Body of pancreas (tissue), 4 donors: ENCODE measurements at regions not wholly inside any gene's neighbourhood (a gene's known extent, or its start where the extent isn't known, plus 50 kb on each side); places are given as distances from the start of the nearest gene placed in this dataset.

Experiments
- ATAC-seq: fragments of 150-250 bp; one replicate; pipeline ENCODE4 v1.9.1; 2016
- DNase-seq, 4 donors: peaks; one replicate each; pipeline ENCODE4 v3.0.0-alpha.2; 2019
- H3K27ac ChIP-seq, 4 donors: fragments of 200-600 bp; sonication (generic); 1 replicate in 3 of 4; 2 replicates in 1 of 4; pipeline versions ENCODE4 v1.5.1 to v1.6.1; 2016 to 2019; ENCODE audit warnings: mild to moderate bottlenecking in 1 of 4, mixed read lengths in 1 of 4, moderate library complexity in 1 of 4
- H3K27me3 ChIP-seq, 2 donors: fragments of 200-600 bp; sonication (generic); one replicate each; pipeline ENCODE4 v1.6.0; 2016; ENCODE audit warnings: mild to moderate bottlenecking in 1 of 2
- H3K36me3 ChIP-seq, 2 donors: fragments of 200-600 bp; sonication (generic); replicated peaks in 1 of 2; 2 replicates each; pipeline ENCODE4 v1.5.1; 2016; ENCODE audit warnings: low read depth in 2 of 2; ENCODE audit not compliant: insufficient read depth in 1 of 2
- H3K4me1 ChIP-seq: fragments of 200-600 bp; sonication (generic); one replicate; pipeline ENCODE4 v1.6.0; 2016
- H3K4me3 ChIP-seq, 2 donors: fragments of 200-600 bp; sonication (generic); 1 replicate in 1 of 2; 2 replicates in 1 of 2; pipeline ENCODE4 v1.5.1; 2016 to 2019
- H3K9me3 ChIP-seq, 3 donors: fragments of 200-600 bp; sonication (generic); 1 replicate in 2 of 3; 2 replicates in 1 of 3; pipeline ENCODE4 v1.5.1; 2016
- POLR2A ChIP-seq, 3 donors: fragments of 450-650 bp; IDR thresholded peaks; one replicate each; pipeline ENCODE4 v1.6.1; 2016; ENCODE audit warnings: antibody characterized with exemption in 3 of 3, mild to moderate bottlenecking in 2 of 3
- WGBS, 2 donors: methylation state at CpG; one replicate each; pipeline ENCODE4 v1.1.5; 2017; 5-methylcytosine and 5-hydroxymethylcytosine counted together
- intact Hi-C: fragments of 100-400 bp; cut with DNase I; formaldehyde crosslinking; loops from one replicate; pipeline ENCODE4 v1.15.1; 2023
- TF ChIP-seq, protein P1 (sequence below), 7 experiments: fragments of 450-650 bp in 4 of 7; fragments of 200-600 bp in 3 of 7; sonication (generic) in 3 of 7; IDR thresholded peaks; one replicate each; pipeline ENCODE4 v1.5.1; 2016 to 2019; ENCODE audit warnings: antibody characterized with exemption in 7 of 7

DNA sequence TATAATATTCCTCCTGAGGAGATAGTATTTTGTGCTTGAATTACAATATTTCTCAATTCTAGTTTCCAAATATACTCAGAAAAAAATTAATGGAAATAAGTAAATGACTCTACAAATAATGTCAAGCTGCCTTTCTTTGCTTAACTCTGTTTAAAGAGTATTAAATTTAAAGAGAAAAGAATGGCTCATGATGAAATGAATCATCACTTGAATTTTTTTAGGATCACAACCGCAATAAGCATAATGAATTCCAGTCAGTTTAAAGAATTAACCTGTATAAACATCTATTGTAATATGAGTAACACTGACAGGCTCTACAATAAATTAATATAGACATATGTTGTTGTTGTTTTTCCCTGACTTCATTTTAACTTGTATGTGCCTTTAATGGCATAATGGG, 266.2 kb upstream of the ADGRB3 start:
- no peaks in the 10 kb centered on the region for H3K4me1 ChIP-seq
- H3K27me3 ChIP-seq: no peaks in the 10 kb centered on the region
- H3K36me3 ChIP-seq: no peaks in the 10 kb centered on the region
- ATAC-seq: no peak
- intact Hi-C loops: no loop called here
- 66 to 78% methylated on average over 1 of the region's 1 CpG for WGBS, 2 donors
- H3K9me3 ChIP-seq: no peaks in the 10 kb centered on the region
- TF ChIP-seq, protein P1, sequence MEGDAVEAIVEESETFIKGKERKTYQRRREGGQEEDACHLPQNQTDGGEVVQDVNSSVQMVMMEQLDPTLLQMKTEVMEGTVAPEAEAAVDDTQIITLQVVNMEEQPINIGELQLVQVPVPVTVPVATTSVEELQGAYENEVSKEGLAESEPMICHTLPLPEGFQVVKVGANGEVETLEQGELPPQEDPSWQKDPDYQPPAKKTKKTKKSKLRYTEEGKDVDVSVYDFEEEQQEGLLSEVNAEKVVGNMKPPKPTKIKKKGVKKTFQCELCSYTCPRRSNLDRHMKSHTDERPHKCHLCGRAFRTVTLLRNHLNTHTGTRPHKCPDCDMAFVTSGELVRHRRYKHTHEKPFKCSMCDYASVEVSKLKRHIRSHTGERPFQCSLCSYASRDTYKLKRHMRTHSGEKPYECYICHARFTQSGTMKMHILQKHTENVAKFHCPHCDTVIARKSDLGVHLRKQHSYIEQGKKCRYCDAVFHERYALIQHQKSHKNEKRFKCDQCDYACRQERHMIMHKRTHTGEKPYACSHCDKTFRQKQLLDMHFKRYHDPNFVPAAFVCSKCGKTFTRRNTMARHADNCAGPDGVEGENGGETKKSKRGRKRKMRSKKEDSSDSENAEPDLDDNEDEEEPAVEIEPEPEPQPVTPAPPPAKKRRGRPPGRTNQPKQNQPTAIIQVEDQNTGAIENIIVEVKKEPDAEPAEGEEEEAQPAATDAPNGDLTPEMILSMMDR (IDR thresholded peaks at IDR 0.05): no peak
- TF ChIP-seq POLR2A (IDR thresholded peaks at IDR 0.05): no peak
- no peak for DNase-seq
- H3K27ac ChIP-seq: no peak overlapping the region
- no peak overlapping the region for H3K4me3 ChIP-seq

GRCh38 chr6:68364271-68364805, 270.7 kb upstream of the ADGRB3 start:
- DNase-seq: no peak
- Histone ChIP-seq H3K36me3 (no peaks in the 10 kb centered on the region), H3K4me1 (no peaks in the 10 kb centered on the region), H3K27ac (no peak overlapping the region), H3K27me3 (no peaks in the 10 kb centered on the region), H3K4me3 (no peak overlapping the region), H3K9me3 (no peaks in the 10 kb centered on the region)
- TF ChIP-seq POLR2A (IDR thresholded peaks at IDR 0.05): no peak
- TF ChIP-seq, protein P1 (IDR thresholded peaks at IDR 0.05): no peak
- 43 to 44% methylated on average over 2 of the region's 2 CpGs for WGBS, 2 donors
- intact Hi-C loops: no loop called here
- no peak for ATAC-seq

- 15 to 29% methylated on average over 1 of the region's 1 CpG for WGBS, 2 donors
- Histone ChIP-seq H3K27ac (no peak overlapping the region), H3K27me3 (no peaks in the 10 kb centered on the region), H3K4me3 (no peak overlapping the region), H3K36me3 (no peaks in the 10 kb centered on the region), H3K4me1 (no peaks in the 10 kb centered on the region), H3K9me3 (no peaks in the 10 kb centered on the region)
- intact Hi-C loops: no loop called here
- TF ChIP-seq POLR2A (IDR thresholded peaks at IDR 0.05): no peak
- TF ChIP-seq, protein P1 (IDR thresholded peaks at IDR 0.05): peak; percentile 13 to 47 (median 26)
- ATAC-seq (peak; percentile 58), DNase-seq (peak; percentile 16 to 44 (median 24))
Measured at GRCh38 chr6:68343901-68344300, 291.2 kb upstream of the ADGRB3 start.

DNA sequence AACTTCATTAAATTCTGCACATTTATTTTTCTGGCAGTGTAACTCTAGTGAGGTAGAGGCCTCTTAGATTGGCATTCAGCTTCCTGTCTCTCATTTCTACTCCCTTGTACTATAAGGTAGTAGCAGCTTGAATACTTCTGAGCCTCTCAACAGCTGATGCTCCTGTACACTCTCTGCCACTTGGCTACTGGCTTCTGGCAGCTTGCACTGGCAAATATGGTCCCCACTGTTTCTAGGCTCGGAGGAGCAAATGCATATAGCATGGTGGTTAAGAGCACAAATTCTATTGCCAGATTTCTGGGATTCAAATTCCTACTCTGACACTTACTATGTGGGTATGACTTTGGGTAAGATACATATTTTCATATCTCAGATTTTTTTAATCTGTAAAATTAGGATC, 292.8 kb upstream of the ADGRB3 start:
- no peaks in the 10 kb centered on the region for H3K9me3 ChIP-seq
- no peaks in the 10 kb centered on the region for H3K36me3 ChIP-seq
- H3K4me1 ChIP-seq: no peaks in the 10 kb centered on the region
- WGBS, 2 donors: 41 to 56% methylated on average over 1 of the region's 1 CpG
- H3K4me3 ChIP-seq: no peak overlapping the region
- intact Hi-C loops: no loop called here
- no peak for ATAC-seq
- no peak overlapping the region for H3K27ac ChIP-seq
- H3K27me3 ChIP-seq: no peaks in the 10 kb centered on the region
- no peak for DNase-seq
- TF ChIP-seq, protein P1 (IDR thresholded peaks at IDR 0.05): no peak
- TF ChIP-seq POLR2A (IDR thresholded peaks at IDR 0.05): no peak

DNA sequence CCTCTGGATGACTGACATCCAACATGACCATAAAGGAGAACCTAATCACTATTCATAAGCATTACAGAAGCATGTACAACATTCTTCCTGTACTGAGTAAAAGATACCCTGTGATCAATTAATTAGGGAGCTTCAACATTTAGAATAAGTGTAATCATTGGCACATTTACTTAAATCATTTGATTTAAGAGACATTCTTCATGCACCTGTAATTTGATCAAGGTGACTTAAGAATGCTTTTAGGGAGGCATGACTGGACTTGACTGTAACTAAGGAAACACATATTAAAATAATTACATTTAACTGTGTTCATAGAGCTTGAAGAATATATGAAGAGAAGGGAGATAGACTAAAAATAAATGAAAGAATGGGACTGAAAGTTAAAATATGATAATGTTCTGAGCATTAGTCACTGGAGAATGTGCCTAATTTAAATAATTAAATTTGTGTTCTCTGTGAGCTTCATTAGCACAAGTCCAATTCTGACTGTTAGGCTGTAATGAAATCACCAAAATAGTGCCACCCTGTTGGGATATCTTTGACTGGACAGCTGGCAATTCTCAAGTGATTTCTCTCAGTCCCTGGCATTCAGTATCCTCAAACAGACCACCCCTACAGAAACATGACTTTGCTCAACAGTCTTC, 295.5 kb upstream of the ADGRB3 start:
- intact Hi-C loops: no loop called here
- TF ChIP-seq POLR2A (IDR thresholded peaks at IDR 0.05): no peak
- TF ChIP-seq, protein P1 (IDR thresholded peaks at IDR 0.05): no peak
- ATAC-seq (no peak), DNase-seq (no peak)
- no peaks in the 10 kb centered on the region for H3K4me1 ChIP-seq
- no peak overlapping the region for H3K27ac ChIP-seq
- no peak overlapping the region for H3K4me3 ChIP-seq
- no peaks in the 10 kb centered on the region for H3K27me3 ChIP-seq
- H3K9me3 ChIP-seq: no peaks in the 10 kb centered on the region
- H3K36me3 ChIP-seq: no peaks in the 10 kb centered on the region
